ENCODE measurements at regions not wholly inside any gene's neighbourhood (a gene's known extent, or its start where the extent isn't known, plus 50 kb on each side); places are given as distances from the start of the nearest gene placed in this dataset.
A peak's percentile ranks its signal among the peaks of the same experiment; 100 is the strongest.

DNA sequence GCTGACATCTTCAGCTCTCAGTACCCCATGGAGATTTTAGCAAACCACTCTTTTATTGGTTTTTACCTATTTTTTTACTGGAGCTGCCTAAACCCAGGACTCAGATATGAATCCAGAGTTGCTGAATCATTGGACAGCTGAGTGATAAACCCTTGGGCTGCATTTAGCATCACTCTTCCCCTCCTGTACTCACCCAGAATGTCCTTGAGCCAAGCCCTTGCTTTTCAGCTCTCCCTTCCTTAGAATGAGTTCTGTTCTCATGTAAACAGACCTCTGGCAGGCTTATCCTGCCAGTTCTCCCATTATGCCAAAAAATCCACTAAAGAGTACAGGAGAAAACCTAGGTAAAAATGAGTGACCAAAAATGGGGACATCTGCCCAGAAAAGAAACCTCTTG is 200.1 kb upstream of the POU2AF2 start:
- FAIRE-seq: no peak
- no peak for DNase-seq (ENCODE audit: insufficient read length, low spot score)

DNA sequence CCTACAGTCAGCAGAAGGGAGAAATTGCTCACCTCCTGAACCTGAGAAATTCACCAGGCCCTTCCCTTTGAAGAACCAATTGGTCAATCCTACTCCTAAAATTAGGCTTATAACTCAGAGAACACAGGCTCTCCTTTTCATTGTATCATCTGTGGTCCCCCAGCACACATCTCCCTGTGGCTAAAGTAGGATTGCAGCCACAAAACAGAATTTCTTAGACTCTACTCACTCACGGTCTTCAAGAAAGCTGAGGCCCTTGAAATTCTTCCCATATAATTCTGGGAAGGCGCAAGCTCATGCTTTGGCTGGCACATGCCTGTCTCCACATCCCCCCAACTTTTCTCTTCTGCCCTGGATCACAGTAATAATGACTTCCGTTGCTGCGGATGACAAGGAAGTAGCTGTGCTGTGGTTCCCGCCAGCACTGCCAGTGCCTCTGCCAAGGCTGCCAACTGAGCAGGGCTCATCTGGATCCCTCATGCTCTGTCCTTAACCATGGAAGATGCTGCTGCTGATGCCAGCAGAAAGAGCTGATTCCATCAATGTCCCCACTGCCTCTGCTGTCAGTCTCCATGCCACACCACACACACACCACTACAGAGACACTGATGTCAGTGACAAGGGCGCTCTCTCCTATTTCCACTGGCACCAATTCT is 200.6 kb upstream of the POU2AF2 start:
- FAIRE-seq (no peak), DNase-seq (ENCODE audit: insufficient read length, low spot score) (no peak)

DNA sequence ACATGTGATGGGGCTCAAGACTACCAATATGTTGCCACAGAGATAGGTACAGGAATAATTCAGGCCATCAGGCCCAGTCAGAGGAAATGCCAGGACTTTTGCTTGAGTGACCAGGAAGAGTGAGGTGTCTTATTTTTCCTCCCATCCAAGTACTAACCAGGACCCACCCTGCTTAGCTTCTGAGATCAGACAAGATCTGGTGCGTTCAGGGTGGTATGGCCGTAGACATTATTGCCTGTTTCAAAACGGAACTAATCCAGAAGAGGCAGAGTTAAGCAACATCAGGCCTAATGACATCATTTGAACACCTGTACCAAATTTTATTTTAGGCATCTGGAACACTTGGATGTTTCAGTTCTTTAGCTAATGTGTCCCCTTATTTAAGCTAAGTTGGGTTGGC is 205.5 kb upstream of the POU2AF2 start:
- FAIRE-seq (no peak), DNase-seq (ENCODE audit: insufficient read length, low spot score) (no peak)

DNA sequence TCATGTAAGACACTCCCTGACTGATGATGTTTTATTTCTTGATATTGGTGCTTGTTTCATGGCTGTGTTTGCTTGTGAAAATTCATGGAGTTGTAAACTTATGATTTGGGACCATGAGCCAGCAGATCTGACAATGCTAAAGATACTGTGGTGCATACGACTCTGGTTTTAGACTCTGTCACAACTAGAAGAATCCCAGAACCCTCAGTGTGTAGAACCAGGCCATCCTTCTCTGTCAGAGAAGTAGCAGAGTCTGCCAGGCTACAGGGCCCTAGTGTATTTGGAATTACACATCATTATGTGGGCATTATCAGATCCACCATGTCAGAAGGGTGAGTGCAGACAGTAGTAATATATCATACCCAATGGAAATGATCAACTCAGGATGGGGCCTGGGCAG is 209.8 kb upstream of the POU2AF2 start:
- DNase-seq (ENCODE audit: insufficient read length, low spot score) (no peak), FAIRE-seq (no peak)

DNA sequence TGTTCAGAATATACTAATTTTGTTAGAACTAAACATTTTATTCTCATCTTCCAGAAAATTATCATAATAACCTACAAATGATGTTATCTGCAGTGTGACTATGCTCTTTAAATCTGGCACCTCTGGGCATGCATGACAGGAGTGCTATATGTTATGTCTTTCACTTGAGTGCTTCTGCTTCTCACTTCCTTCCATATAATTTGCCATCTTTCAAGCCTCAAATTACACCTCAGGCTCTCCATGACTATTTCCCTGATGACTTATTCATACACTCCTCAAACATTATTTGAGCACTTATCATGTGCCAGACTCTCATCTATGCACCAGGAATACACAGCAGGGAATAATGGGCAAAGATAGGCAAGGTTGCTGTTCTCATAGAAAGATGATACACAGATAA is 219.3 kb upstream of the POU2AF2 start:
- FAIRE-seq (no peak), DNase-seq (ENCODE audit: insufficient read length, low spot score) (no peak)

DNA sequence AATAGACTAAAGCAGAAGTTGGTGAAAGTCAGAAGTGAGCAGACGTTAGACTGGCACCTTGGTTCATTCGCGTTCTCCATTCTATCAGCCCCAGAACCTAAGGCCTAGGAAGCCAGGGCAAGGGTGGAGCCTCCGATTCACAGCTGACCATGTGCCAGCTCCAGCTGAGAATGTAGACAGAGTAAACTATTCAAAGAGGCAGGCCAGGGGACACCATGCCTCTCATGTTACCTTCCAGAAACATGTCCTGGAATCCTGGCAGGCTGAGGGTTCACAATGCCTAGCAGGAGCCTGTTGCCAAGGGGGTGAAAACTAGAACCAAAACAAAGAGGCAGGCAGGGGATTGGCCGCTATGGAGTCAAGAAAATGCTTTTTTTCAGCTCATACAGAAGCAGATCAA is 224.4 kb upstream of the POU2AF2 start:
- FAIRE-seq: no peak

DNA sequence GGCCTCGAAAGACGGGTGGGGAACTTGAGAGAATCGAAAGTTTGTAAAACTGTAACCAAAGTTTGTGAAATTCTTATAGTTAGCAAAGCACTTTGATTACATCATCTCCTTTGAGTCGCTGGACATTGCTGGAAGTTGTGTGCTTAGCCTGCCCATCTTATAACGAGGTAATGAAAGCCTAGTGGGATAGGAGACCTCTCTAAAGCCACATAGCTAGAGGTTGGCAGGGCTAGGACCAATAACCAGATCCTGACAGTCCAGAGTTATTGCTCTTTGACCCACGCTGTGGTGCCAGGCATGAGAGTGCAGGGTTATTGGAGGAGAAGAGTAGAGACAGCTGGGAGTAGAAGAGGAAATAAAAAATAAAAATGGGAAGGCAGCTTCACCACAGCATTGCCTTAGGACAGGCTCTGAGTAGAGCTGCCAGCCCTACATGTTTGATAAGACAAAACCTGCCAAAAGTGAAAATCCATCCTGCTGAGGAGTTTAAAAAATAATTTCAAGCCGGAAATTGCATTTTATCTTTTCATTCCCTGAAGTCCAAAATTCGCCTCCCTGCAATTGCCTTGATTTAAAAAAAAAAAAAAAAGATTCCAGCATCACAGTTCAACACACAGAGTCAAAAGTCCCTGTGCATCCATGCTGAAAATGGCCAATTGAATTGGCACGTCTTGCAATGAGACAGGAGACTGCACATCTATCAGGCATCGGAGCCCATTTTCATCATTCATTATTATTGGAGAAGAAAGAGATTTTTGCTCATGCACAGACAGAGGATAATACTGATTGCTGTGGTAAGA is 225.5 kb upstream of the POU2AF2 start:
- no peak for DNase-seq (ENCODE audit: insufficient read length, low spot score)
- no peak for FAIRE-seq

More for the DNA sequence above, 224.4 kb upstream of the POU2AF2 start:
- no peak for DNase-seq (ENCODE audit: insufficient read length, low spot score)

DNA sequence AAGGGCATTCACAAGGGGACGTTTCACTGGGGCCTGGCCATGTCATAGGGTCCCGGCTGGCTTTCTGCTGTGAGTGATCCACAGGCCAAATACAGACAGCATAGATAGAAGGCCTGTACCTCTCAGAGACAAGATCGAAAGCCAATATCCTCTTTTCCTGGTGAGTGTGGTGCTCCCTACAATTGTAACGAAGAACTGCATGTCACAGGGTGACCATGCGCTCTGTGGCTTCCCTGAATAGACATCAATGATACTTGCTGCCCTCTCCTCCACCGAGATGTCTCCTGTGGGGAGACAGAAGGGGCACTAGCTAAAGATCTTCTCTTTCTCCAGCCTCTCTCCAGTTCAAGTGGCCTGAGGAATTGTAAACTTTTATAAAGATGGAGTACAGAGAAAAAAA is 226.1 kb upstream of the POU2AF2 start:
- DNase-seq (ENCODE audit: insufficient read length, low spot score) (no peak), FAIRE-seq (no peak)

DNA sequence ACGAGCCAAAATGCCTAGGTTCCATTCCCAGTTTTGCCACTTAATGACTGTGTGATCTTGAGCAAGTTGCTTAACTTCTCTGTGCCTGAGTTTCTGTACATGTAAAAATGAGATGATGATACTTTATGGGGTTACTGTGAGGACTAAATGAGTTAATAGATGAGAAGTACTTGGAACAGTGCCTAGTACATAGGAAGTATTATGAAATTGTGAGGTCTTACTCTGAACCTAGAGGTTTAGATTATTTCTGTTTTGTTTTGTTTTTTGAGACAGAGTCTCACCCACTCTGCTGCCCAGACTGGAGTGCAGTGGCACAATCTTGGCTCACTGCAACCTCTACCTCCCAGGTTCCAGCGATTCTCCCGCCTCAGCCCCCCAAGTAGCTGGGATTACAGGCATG is 227.0 kb upstream of the POU2AF2 start:
- FAIRE-seq (no peak), DNase-seq (ENCODE audit: insufficient read length, low spot score) (no peak)

DNA sequence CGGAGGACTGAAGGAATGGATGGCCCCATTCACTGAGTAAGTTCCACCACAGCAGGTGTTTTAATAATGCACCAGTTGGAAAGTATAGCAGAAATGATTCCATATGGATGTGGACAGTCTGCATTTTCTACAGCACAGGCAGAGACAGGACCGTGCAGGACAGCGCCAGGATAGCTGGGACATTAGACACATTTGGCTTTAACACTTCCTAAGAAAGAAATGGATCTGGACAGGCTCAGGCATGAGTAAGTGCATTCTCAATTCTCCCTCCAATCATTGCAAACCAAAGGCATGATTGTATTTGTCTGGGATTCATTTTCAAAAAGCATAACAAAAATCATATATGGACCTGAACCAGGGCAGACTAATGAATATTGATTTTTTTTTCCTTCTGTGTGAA is 233.0 kb upstream of the POU2AF2 start:
- FAIRE-seq (no peak), DNase-seq (ENCODE audit: insufficient read length, low spot score) (no peak)

DNA sequence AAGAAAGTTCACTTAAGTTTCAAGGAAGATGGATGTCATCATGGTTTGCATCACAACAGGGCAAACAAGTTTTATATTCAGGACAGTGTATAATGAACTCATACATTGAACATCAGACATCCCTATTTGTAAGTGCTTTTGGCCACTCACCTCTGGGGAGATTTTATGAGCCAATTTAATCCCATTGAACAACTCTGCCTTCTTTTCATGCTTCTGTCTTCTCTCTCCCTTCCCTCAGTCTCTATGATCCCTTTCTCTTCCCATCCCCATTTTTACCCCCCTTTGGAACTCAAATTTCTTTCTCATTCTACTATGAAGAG is 234.3 kb upstream of the POU2AF2 start:
- no peak for DNase-seq (ENCODE audit: insufficient read length, low spot score)
- no peak for FAIRE-seq

DNA sequence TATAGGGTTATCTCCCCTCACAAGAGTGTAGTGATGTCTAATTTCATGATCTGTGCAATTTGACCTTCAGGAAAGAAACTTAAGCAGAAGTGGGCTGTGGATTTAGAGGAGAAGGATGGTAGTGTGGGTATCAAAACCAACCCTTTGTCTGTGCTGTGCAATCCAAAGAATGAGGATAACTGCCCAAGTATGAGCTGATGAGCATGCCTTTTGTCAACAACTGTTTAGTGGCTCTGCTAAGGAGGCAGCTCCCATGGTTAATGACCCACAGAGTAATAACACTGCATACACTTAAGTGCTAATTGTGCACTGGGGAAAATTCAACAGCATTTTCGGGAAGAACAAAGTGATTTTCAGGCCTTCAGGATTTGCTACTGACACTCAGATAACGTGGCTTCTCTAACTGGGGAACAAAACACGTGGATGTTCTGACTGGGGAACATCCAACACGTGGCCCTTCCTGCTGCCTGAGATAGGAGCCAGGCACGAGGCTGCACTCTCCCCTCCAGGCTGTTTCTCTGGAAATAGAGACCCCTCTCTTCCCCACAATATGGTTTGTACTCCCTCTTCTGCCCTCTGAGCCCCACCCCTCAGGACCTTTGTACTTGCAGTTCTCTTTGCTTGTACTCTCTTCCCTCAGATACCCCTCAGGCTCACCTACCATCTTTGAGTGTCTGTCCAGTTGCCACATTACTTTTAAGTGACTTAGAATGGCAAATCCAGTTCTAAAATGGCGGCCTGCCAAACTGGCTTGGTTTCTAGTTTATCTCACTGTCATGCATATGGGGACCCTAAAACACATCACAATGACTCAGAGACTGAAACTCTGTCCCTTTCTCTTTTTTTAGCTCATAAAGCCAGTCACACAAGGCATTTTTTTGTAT is 234.9 kb upstream of the POU2AF2 start:
- no peak for DNase-seq (ENCODE audit: insufficient read length, low spot score)
- no peak for FAIRE-seq

DNA sequence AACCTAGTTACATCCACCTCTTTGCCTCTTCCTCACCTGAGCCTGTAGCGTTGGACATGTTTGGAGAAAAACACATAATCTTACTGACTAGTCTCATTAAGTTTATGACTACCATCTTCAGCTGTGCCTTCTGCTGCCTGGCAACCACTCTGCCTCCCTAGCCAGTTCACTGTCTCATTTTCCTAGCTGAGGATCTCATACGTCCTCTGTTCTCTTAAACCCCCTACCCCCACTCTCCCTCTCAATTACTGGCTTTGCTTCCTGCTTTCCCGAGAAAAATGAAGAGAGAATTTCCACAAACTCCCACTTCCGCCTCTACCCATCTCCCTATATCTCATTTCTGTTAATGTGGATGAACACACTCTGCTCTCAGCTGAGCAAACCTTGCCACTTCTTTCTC is 239.3 kb upstream of the POU2AF2 start:
- no peak for FAIRE-seq
- DNase-seq (ENCODE audit: insufficient read length, low spot score): no peak

DNA sequence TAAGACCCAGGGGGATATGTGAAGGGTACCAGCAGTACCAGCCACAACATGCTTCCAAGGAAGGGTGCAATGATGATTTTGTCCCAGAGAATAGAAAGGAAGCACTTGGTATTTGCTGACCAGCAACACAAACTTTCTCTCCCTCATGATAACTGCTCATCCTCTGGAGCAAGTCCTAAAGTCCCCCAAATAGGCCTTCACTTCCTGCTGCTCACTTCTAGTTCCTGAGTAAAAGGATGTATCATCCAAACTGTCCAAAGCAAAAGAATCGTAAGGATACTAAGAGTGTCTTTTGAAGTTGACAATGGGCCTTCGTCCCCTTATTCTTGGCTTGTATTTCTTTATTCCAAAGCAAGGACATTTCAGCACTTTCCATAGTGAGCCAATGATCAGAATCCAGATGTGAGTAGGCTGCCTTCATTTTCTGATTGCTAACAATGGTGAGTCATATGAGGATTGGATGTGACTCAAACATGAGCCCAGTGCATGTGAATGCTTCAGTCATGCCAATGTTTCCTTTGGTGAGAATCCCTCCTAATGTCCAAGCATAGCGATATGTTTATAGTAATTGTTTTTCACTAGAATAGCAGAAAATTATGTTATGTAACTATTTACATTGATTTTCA is 243.4 kb upstream of the POU2AF2 start:
- FAIRE-seq (no peak), DNase-seq (ENCODE audit: insufficient read length, low spot score) (no peak)

DNA sequence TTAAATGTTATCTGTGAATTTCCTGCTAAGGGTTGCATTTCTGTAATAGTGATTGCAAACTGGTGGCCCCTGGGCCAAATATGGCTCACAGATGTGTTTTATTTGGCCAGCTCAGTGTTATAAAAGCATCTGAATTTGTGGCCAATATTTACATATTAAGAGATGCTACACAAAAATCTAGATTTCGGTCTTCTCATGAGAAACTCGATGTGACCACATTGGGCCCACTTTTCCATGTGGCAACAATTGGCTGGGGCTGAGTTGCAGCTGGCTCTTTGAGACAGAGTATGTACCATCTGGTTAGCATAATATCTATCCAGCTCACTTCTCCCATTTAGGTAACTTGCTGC is 244.5 kb upstream of the POU2AF2 start:
- no peak for DNase-seq (ENCODE audit: insufficient read length, low spot score)

DNA sequence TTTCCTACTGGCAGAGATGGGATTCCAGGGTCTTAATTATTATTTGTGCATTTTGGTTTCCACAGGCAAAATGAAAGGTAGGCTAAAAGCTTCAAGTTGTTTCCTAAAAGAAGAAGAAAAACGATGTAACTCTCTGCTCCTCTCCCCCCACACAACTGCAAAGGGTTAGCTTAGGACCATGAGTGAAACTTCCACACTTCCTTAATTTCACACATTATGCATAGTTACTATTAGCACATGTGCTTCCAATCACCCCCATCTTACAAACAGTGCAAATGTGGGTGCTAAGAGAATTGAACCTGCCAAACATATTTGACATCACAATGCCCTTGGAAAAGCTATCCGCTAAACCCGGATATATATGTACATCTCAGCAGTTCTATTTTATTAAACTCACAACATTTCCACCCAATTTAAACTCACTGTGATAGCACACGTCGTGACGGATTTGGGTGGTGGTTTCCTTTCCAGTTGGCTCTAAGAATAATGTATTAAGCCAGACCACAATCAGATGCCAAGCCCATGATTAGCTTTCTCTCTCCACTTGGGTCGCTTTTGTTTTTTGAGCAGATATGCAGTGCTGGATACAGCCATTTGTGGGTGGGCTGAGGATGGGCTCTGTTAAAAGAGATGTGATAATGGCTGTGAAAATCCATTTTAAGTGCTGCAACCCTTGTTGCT is 245.0 kb upstream of the POU2AF2 start:
- FAIRE-seq (no peak), DNase-seq (ENCODE audit: insufficient read length, low spot score) (no peak)

More for the DNA sequence above, 244.5 kb upstream of the POU2AF2 start:
- peak; percentile 45 for FAIRE-seq

DNA sequence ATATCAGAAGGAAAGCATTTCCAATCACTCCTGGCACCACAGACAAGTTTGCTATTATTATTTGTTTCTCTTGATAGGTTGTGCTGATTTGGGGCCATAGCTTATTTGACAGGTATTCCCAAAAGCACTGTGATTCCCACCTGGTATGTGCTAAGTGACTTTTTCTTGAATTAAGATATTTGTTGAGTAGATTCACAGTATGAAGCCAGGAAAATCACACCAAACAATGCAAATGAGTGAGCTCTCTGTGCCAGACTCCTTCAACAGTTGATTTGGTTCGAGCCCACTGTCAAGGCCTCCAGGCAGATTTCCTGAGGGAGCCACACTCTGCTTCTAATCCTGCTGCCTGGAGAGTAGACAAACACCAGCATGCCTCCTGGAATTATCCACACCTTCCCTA is 253.0 kb upstream of the POU2AF2 start:
- no peak for FAIRE-seq
- DNase-seq (ENCODE audit: insufficient read length, low spot score): no peak

DNA sequence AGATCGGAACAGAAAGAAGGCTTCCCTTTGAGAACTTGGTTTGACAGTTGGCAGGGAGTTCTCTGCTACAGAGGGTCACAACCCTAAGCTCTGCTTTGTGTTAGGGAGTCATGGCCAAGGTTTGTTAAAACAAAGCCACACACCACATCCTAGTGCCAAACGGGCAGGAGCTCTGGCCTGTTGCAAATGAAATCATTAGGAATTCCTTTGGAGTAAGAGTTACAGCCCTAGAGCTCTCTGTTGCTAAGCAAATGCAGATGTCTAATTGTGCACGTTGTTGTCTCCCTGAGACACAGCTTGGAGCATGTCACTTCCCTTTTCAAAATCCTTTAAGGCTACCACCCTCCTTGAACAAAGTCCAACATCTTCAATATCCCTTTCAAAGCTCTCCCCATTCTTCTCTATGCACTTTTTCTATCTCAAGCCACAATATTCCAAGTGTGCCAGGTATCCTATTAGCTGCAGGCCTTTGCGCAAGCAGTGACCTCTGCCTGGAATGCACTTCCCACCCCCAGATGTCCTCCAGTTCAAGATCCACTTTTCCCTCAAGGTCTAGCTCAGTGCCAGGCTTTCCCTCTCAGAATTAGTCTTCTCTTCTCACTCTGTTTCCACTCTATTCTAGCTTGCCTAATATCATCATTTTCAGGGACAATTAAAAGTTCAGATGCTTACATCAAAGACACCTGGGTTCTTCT is 253.7 kb upstream of the POU2AF2 start:
- peak; percentile 56 for FAIRE-seq
- DNase-seq (ENCODE audit: insufficient read length, low spot score): no peak

DNA sequence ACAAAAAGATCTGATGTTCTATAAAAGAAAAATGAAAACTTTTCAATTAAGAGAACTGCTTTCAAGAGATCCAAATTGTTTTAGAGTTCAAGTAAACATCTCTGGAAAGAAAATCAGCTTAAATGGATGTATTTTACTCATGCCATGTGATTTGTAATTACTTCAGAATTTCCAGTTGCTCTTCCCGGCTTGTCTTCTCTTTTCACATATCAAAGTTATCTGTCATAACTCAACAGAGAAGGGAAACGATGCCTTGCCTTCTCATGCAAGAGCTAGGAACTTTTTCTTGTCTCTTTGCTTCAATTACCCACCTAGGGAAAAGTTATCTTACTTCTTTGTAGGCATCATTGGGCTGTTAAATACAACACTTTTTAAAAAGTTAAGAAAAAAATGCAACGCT is 255.2 kb upstream of the POU2AF2 start:
- FAIRE-seq (no peak), DNase-seq (ENCODE audit: insufficient read length, low spot score) (no peak)

DNA sequence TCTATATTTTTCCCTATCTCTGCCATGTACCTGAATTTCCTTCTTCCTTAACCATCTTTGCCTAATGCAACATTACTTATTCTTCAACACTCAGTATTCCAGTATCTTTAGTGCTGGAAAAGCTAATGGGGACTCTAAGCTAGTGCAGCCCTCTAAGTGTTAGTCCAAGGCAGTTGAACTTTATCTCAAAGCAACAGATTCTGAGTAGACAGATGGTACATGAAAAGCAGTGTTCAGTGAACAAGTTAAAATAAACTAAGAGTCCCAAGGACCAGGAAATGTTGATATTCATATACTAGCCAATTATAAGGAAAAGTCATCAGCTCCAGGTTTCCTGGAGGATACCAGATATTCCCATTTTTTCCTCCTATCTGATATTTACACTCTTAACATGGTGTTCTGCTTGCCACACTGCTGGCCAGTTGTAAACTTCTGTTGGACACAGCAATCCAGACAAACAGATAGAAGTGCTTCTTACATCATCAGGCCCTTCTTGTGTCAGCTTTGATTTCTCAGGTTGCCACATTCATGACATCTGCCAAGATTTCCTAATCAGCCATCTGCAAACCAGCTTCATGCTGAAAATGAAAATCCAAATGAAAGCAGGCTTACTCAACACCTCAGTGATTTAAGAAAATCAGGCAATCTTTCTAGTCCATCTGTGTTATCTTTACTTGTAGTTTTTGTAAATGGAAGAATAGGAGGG is 255.9 kb upstream of the POU2AF2 start:
- no peak for DNase-seq (ENCODE audit: insufficient read length, low spot score)
- FAIRE-seq: no peak
